Head of caudate nucleus (tissue), 42 donors: ENCODE measurements at regions not wholly inside any gene's neighbourhood (a gene's known extent, or its start where the extent isn't known, plus 50 kb on each side); places are given as distances from the start of the nearest gene placed in this dataset.
A peak's percentile ranks its signal among the peaks of the same experiment; 100 is the strongest.
"Not testable (repeated sequence)": the region's sequence is repeated elsewhere in the genome, so short reads cannot be mapped to it uniquely, and the experiment has no call there.

ENCODE experiments used
- DNase-seq, 42 donors: peaks; one replicate each; pipeline versions ENCODE4 v3.0.0 to v3.0.0-alpha.2; 2020 to 2021; ENCODE audit warnings: mixed read lengths in 7 of 42
- intact Hi-C: fragments of 100-400 bp; cut with DNase I; formaldehyde crosslinking; loops from one replicate; pipeline ENCODE4 v1.15.0; 2022

DNA sequence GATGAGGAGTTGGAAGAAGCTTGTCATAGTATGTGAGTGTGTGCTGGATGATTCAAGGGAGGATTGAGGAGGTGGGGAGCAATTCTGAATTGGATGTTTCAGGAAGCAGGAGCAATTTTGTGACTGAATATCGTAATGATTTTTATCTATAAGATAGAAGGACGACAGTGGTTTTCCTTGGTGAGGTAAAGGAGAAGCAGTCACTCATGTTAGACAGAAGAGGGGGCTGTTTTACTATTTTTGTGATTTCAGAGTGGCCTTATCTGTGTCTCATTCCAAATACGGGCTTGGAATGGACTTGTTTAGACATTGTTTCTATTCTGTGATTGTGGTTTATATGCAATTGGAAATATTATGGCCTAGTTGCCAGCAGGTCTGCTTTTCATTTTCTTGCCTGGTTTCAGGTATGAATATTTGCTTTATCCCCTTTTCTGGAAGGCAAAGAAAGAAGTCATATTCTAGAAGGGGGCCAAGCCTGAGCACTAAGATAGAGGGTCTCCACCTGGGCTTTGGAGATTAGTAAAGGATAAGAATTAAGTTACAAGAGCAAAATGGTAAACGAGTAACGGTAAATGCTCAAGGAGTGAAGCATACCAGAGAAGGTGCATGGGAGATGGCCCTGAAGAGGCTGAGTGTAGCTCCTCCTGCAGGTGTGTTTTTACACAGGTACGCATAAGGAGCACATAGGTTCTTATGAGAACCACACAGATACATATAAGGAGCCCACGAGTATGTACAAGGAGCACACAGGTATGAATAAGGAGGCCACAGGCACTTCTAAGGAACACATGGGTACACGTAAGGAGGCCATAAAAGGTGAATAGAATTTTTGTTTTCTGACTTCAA is 124.6 kb upstream of the KCNAB1 start:
- DNase-seq = peak in 6 of 42 donors; percentile 20 to 48 (median 42)

DNA sequence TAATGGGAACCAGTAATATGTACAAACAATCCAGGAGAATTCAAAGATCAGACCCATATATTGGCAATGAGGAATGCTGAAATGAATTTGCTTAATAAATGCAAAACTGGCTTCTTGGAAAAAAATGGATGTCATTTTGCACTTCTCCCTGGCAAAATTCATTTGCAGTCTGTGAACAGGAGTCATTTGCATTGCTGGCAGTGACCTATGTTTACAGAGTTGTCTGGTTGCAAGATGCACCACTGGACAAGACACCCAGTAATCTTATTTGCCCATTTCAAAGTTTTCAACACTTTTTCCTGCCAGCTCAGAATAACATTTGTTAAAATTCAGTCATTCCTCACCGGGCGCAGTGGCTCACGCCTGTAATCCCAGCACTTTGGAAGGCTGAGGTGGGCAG is 123.5 kb upstream of the KCNAB1 start:
- intact Hi-C loops = no loop called here
- no peak for DNase-seq

More for the DNA sequence above, 124.6 kb upstream of the KCNAB1 start:
- intact Hi-C loops = no loop called here

- DNase-seq, intact Hi-C loops: not testable (repeated sequence)
These were observed 122.2 kb upstream of the KCNAB1 start for GRCh38 chr3:155998173-155998572.

DNA sequence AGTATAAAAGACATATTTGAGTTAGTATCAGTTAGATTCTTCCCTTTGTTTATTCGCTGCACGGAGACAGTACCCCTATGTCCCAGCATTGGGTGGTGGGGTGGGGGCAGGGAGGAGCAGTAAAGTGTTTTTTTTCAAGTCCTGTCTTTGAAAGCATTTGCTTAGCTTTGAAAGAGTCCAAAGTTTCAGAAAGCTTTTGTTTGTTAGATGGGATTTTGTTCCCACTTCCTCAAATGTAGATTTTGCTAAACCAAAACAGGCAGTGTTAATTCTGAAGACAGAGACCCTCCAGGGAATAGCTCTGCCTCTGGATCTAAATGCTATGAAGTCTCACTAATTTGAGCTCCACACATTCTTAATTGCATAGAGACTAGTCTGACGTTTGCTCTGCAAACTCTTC is 114.6 kb upstream of the KCNAB1 start:
- intact Hi-C loops = no loop called here
- no peak for DNase-seq

DNA sequence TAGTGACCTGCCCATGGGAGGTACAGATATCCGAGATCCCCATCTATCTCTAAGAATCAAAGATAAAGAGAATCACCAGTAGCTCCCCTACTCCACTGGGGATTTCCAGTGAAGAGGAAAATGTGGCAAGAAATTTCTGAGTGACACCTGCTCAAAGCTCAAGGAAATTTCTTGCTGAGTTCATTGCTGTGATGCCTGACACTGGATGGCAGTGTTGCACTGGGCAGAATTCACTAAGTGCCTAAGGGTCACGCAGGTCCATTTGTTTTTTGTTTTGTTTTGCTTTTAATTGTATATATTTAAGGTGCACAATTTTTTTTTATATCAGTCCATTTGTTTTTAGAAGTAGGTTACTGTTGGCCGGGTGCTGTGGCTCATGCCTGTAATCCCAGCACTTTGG is 109.5 kb upstream of the KCNAB1 start:
- peak in 38 of 42 donors; percentile 15 to 85 (median 49) for DNase-seq
- intact Hi-C loops = loop anchor here (5.0 to 10.0 kb wide), 2 partner anchors 144 to 501 kb away; no protein-coding TSS in a partner anchor

- intact Hi-C loops = loop anchor here (5.0 to 10.0 kb wide), 2 partner anchors 140 to 498 kb away; no protein-coding TSS in a partner anchor
- no peak for DNase-seq
These were observed 105.9 kb upstream of the KCNAB1 start for GRCh38 chr3:156014489-156014888.

DNA sequence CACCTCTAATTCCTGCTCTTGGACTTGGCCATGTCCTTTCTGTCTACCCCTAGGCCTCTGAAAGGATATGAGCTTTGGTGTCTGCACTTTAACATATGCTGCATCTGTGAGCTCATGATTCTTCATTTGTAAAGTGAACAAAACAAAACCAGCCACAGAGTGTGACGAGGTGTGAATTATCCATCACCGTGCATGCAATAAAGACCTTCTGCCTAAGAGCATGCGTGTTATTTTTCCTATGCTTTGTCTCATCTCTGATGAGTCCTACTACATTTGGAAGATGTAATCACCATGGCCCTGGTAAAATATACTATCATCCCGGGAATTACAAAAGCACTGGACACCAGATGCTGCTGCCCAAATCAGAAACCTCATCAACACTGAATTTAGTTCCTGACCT is 103.5 kb upstream of the KCNAB1 start:
- DNase-seq = no peak
- intact Hi-C loops = loop anchor here (10.0 kb wide), 1 partner anchor 138 kb away; no protein-coding TSS in a partner anchor

GRCh38 chr3:156017352-156018030 is 102.9 kb upstream of the KCNAB1 start:
- DNase-seq = no peak
- intact Hi-C loops = loop anchor here (10.0 kb wide), 1 partner anchor 137 kb away; no protein-coding TSS in a partner anchor

DNA sequence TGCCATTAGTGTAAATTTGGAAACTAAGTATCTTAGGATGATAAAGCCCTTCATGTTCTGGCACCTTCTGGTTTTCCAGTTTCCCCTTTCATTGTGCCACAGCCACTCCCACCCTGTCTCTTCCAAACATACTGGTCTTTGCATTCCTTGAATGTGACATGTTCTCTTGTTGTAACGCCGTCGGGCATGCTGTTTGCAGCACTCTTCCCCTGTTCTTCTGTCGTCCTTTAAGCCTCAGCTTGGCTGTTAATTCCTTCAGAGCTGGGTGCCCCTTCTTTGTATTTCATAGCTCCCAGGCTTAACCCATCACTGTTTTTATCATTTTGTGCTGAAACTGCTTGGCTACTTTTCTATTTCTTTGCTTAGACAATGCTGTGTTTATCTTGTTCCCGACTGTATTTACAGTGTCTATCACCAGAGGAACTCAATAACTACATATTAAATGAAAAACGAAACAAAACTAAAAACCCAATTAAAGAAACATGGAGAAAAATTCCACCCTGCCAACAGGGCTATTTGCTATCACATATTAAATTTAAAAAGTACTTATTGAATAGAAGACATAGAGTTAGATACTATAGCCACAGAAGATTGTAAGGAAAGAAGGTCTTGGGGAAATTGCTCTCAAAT is 95.4 kb upstream of the KCNAB1 start:
- intact Hi-C loops = no loop called here
- DNase-seq = no peak

GRCh38 chr3:156029208-156029607 is 91.2 kb upstream of the KCNAB1 start:
- no peak for DNase-seq
- intact Hi-C loops = no loop called here

DNA sequence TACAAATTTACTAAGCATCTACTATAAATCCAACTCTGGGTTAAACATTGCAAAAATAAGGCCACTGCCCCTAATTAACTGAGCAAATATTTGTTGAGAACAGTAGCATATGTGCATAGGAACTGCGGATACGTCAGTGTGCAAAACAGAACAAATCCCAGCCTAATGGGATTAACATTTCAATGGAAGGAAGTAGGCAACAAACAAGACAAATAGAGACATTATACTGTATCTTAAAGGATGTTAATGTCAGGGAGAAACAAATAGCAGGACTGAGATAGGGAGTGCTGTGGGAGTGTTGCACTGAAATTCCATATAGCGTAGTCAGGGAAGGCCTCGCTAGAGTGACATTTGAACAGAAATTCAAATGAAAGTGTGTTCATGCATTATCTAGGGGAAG is 89.7 kb upstream of the KCNAB1 start:
- DNase-seq = no peak
- intact Hi-C loops = no loop called here

DNA sequence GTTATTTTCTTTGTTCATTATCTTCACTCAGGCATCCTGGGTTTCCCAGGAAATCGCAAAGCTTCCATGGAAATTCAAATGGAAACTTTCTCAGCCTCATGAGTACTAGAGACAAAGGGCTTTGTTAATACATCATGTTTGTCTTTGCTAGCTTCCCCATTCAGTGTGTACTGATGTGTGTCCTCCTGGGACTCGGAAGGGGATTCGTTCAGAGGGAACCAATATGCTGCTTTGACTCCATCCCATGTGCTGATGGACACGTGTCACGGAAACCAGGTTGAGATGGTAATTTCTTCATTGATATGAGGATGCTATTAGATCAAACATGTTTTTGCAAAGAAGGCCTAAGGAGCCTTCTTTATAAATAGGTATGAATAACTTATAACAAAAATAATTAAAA is 87.0 kb upstream of the KCNAB1 start:
- no peak for DNase-seq
- intact Hi-C loops = no loop called here

- no peak for DNase-seq
- intact Hi-C loops = no loop called here
These were observed 85.2 kb upstream of the KCNAB1 start for GRCh38 chr3:156035158-156035557.

GRCh38 chr3:156036258-156037053 is 83.9 kb upstream of the KCNAB1 start:
- intact Hi-C loops = no loop called here

DNA sequence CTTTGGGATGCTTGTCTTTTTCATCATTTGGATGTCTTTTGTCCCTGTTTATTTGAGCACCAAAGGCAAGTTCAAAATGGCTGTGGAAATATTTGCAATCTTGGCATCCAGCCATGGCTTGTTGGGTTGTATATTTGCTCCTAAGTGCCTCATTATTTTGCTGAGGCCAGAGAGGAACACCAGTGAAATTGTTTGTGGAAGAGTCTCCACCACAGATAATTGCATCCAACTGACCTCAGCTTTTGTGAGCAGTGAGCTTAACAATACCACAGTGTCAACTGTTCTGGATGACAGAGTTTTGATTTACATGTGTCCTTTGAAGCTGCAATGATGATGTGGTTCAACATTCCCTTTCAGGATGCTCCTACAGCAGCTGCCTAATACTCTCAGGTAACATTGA is 83.0 kb upstream of the KCNAB1 start:
- intact Hi-C loops = no loop called here
- DNase-seq = peak in 28 of 42 donors; percentile 8 to 84 (median 51)

More at GRCh38 chr3:156036258-156037053, 83.9 kb upstream of the KCNAB1 start:
- peak in 3 of 42 donors; percentile 18 to 49 (median 25) for DNase-seq

DNA sequence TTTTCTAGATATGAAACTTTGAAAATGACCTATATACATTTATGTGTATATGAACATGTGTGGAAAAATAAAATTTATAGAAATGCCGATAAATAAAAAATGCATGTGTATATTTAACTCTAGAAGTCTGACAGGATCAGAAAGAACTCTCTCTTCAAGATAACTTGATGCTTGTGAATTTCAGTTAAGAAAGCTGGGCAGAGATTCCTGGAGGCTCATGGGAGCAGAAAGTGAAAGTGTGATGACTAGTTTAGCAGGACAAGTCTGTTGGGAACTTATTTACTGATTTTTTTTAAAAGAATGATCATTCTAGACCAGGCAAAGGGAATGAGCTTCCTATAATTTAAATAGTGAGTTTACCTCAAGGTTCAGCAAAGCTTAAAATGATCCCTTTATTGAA is 81.5 kb upstream of the KCNAB1 start:
- no peak for DNase-seq
- intact Hi-C loops = no loop called here

GRCh38 chr3:156040041-156040440 is 80.3 kb upstream of the KCNAB1 start:
- intact Hi-C loops = no loop called here
- DNase-seq = no peak

- DNase-seq, intact Hi-C loops: not testable (repeated sequence)
These were observed 79.0 kb upstream of the KCNAB1 start for GRCh38 chr3:156041216-156041841.
